HuH-7 (cell line): ENCODE measurements at regions not wholly inside any gene's neighbourhood (a gene's known extent, or its start where the extent isn't known, plus 50 kb on each side); places are given as distances from the start of the nearest gene placed in this dataset.
A peak's percentile ranks its signal among the peaks of the same experiment; 100 is the strongest.
"Not testable (repeated sequence)": the region's sequence is repeated elsewhere in the genome, so short reads cannot be mapped to it uniquely, and the experiment has no call there.

Experiments used
- DNase-seq: peaks from one replicate; pipeline ENCODE4 v3.0.0; 2011; ENCODE audit warnings: low spot score

DNA sequence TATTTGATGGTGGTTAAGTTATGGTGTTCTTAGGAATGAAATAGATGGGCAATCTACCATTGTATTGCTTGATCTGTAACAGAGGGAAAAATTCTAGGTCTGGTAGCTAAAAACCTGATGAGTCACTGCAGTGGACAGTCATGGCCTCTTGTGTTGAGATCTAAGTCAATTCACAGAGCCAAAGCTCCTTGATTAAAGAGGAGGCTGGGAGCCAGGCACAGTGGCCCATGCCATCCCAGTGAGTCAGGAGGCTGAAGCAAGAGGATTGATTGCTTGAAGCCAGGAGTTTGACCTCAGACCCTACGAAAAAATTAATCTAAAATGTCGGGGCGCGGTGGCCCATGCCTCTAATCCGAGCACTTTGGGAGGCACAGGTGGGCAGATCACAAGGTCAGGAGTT is 67.1 kb upstream of the KPNA3 start:
- no peak for DNase-seq

GRCh38 chr13:49858178-49858856 is 65.8 kb upstream of the KPNA3 start:
- DNase-seq = peak; percentile 40

- no peak for DNase-seq
Measured at GRCh38 chr13:49855930-49856329, 63.4 kb upstream of the KPNA3 start.

DNA sequence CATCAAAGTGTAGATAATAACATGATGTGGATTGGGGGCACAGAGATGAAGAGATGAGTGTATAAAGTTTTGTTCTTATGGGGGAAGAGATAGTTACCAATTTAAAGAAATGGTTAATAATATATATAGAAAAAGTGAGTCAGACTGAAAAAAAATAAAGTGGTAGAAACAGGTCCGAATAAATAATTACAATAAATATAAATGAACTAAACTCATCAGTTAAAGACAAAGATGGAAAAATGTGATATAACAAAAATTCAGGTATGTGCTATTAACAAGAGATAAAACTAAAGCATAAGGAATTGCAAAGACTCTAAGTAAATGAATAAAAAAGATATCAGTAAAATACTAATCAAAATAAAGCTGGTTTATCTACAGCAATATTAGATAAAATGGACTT is 61.1 kb upstream of the KPNA3 start:
- DNase-seq = no peak

GRCh38 chr13:49852460-49852859 is 60.0 kb upstream of the KPNA3 start:
- not testable (repeated sequence) for DNase-seq

- no peak for DNase-seq
Measured at GRCh38 chr13:49844181-49844580, 51.7 kb upstream of the KPNA3 start.
